Activated CD4-positive, alpha-beta T cell treated with anti-CD3 and anti-CD28 coated beads for 48 hours (primary cell): ENCODE measurements at regions not wholly inside any gene's neighbourhood (a gene's known extent, or its start where the extent isn't known, plus 50 kb on each side); places are given as distances from the start of the nearest gene placed in this dataset.
"Not testable (repeated sequence)": the region's sequence is repeated elsewhere in the genome, so short reads cannot be mapped to it uniquely, and the experiment has no call there.

Experiments used
- DNase-seq: peaks from one replicate; pipeline ENCODE4 v3.0.0-alpha.2; 2020

GRCh38 chr2:220585241-220585640, 957.8 kb downstream of the SLC4A3 start:
- DNase-seq = no peak

GRCh38 chr2:220586980-220587530, 959.6 kb downstream of the SLC4A3 start:
- DNase-seq = no peak

DNA sequence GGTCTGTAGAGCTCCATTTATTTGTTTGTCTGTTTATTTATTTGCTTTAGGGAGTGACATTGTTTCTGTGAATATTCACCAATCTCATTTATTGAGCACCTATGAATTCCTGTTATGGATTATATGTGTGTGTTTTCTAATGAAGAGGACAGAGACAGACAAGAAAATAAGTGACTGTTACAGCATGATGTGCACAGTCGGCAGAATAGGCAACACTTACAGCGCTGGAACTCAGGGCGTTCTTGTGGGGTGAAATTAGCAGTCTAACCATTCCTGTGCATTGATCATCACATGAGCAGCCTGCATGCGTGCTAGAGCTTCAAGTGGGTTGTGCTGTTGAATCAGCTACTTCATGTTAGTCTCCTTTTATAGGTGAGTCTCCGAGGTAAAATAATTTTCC, 960.7 kb downstream of the SLC4A3 start:
- no peak for DNase-seq

GRCh38 chr2:220590476-220590875, 963.0 kb downstream of the SLC4A3 start:
- no peak for DNase-seq

- DNase-seq = no peak
Observed at GRCh38 chr2:220593526-220593925, 966.1 kb downstream of the SLC4A3 start.

DNA sequence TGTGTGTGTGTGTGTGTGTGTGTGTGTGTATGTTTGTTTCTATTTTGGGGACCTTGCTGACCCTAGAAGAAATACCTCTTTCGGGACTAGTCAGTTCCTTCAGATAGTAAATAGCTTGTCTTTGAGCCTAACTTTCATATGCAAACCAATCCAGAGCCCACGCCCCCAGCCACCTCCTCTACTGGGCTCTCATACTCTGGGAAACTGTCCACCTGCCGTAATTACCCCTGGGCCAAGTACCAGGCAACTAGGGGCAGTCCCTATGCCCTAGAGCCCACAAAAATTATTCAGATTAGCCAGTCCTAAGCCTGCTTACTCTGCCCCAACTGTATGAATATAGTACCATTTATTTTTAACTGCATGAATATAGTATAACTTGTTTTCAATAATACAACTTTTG, 970.4 kb downstream of the EPHA4 start:
- DNase-seq = no peak

GRCh38 chr2:220613004-220613403, 959.1 kb downstream of the EPHA4 start:
- DNase-seq = not testable (repeated sequence)

DNA sequence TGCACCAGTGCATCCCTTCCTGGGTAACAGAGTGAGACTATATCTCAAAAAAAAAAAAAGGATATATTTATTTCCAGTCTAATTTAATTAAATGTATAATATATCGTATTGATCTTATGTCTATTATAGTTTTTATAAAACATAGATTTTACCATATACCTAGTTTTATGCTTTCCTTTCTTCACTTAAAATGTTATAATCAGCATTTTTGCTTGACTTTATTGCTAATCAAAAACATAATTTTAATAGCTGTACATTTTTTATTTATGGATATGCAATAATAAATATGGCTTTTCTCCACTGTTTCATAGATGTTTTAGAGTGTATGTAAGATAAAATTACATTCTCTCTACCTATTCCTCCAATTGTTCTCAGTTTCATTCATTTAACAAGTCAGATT, 958.0 kb downstream of the EPHA4 start:
- no peak for DNase-seq

- no peak for DNase-seq
Observed at GRCh38 chr2:220619525-220620220, 952.4 kb downstream of the EPHA4 start.

DNA sequence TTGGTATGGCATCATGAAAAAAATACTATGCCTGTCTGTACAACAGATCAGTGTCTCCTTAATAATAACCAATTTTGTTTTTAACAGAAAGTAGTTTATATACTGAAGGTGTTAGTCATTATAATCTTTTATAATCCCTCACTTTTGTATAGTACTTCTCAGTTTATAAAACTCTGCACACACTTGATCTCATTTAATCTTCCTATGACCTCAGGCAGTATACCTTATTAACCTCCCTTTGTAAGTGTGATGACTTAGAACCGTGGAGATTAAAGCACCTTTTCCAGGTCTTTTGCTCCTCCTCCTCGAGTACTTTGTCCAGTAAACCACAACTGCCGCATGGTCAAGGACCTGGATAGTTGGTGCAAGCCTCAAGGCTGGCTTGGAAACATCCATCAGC, 945.5 kb downstream of the EPHA4 start:
- DNase-seq = no peak

DNA sequence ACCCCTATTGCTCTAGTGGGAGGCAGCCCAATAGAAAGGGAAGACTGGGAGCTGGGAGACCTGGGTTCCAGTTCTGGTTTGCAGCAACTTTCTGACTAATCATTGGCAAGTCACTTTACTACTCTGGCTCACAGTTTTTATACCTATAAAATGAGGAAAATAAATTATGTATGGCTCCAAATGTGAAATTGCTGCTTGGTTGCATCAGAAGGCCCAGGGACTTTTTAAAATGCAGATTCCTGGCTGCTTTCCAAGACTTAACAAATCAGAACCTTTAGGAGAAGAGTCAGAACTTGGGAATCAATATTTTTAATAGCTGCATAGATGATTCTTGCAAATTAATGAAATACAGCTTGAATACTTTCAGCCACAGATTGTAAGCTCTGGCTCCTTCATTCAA, 943.9 kb downstream of the EPHA4 start:
- DNase-seq = no peak

DNA sequence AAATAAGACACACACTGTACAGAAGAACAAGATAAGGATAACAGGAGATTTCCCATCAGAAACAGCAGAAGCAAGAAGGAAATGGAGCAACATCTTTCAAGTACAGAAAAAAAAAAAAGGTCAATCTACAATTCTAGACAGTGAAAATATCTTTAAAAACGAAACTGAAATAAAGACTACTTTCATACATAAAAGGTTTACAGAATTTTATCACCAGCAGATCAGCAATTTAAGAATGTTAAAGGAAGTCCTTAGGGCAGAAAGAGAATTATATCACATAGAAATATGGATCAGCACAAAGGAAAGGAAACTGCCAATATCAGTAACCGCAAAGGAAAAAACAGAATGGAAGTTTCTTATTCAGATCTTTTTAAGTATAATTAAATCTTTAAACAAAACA, 931.0 kb downstream of the EPHA4 start:
- DNase-seq = no peak

GRCh38 chr2:220646424-220646823, 925.7 kb downstream of the EPHA4 start:
- no peak for DNase-seq

- DNase-seq = no peak
Observed at GRCh38 chr2:220648628-220649027, 923.5 kb downstream of the EPHA4 start.

- no peak for DNase-seq
Observed at GRCh38 chr2:220653776-220654175, 918.3 kb downstream of the EPHA4 start.

DNA sequence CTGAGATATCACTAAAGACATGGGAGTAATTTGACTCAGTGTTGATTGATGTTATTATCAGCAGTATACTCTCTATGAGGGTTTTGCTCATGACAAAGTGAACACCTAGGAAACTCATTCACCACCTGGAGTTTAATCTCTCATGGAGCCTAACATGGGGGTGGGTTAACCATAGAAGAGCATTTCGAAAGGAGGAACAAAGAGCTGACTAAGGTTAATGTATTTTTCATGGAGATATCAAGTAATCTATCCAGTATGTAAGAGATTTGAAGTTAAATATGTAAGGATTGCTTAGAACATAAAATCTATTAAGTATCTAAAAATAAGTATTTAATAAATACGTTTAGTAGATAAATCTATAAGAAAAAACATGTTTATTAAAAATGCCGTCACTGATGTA, 917.8 kb downstream of the EPHA4 start:
- no peak for DNase-seq

- DNase-seq = no peak
Observed at GRCh38 chr2:220660277-220661145, 911.6 kb downstream of the EPHA4 start.

- no peak for DNase-seq
Observed at GRCh38 chr2:220662431-220662830, 909.7 kb downstream of the EPHA4 start.

- DNase-seq = no peak
Observed at GRCh38 chr2:220663065-220663464, 909.0 kb downstream of the EPHA4 start.

DNA sequence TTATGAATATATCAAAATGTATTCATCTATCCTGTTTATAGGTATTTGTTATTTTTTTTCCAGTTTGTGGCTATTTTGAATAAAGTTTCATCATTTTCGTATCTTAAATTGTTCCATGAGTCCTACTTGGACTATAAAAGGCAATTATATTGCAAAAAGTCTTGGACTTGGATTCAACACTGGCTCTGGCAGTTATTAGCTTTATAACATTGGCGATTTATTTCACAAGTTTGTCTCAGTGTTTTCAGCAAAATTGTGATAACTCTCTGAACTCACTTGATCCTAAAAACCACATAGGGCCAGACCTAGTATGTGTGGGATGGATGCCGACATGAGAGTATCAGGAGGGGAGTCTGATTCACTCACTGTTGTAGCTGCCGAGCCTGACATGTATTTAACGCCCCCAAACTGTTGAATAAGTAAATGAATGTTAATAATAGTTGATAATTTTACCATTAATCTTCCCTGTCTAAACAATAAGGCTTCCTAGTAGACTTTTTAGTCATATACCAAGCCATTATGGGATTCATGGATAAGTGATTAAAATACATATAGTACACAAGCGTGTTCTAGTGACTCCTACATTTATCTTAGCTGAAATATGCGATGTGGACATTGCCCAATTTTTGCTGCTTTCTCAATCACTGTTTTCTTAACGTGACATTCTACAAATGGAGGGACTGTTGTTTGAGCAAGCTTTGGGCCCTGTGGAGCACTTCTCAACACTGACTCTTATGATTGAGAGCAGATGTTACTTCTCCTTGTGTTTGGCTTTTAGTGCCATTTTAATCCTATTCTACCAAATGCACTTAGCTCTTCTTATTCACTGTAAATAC, 907.6 kb downstream of the EPHA4 start:
- DNase-seq = no peak

DNA sequence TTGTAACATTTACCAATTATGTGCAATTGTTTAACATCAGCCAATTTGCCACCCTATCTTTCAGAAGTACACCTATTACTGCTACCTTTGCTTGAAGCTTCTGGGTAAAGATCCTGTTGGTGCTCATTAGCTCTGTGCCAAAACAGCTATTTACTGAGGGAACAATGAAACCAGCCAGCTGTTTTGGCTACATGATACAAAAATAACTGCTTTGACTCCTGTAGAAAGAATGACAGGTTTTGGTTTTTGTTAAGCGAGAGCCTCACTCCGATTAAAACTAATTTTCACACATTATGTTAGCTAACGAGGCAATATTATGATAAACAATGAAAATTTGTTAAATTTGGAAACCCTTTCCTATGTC, 907.0 kb downstream of the EPHA4 start:
- DNase-seq = no peak

DNA sequence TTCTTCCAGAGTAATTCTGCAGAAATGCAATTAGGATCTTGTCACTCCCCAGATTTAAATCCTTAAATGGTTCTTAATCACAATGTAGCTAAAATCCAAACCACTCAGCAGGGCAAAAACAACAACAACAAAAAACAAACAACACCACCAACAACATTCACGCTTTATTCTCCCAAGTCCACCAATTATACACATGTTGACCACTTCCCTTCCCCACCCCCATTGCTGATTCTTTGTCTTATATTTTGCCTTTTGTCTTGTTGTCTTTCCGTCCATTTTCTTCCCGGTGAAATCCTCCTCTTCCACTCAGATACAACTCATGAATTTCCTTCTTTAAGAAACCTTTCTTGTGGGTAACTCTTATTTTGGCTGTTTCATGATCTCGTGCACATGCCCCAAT, 902.8 kb downstream of the EPHA4 start:
- DNase-seq = no peak

DNA sequence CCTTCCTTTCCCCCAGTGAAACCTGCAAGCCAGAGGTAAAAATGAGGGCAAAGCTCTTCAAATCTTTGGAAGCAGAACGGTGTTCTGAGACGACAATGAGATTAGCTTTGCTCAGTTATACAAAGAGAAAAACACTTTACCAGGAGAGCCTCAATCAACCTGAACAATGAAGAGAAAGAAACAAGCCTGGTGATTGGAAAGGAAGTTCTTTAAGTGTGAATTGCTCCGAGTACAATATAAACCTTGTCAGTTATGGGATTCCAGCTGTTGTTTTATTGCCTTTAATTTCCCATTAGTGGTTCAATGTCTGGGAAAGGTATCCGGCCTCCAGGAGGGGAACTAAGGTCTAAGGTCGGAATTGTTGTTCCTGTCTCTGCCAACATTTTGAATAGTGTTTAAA, 901.6 kb downstream of the EPHA4 start:
- no peak for DNase-seq
